HG03025 (cell line): ENCODE measurements at regions not wholly inside any gene's neighbourhood (a gene's known extent, or its start where the extent isn't known, plus 50 kb on each side); places are given as distances from the start of the nearest gene placed in this dataset.
"Not testable (repeated sequence)": the region's sequence is repeated elsewhere in the genome, so short reads cannot be mapped to it uniquely, and the experiment has no call there.

Source experiments
- ATAC-seq: cut with Tn5 transposase; IDR thresholded peaks from one replicate; pipeline ENCODE4 v1.9.1; 2021; ENCODE audit warnings: mild to moderate bottlenecking, moderate library complexity; ENCODE audit not compliant: unreplicated experiment, low FRiP score

GRCh38 chr13:31515427-31515826, 223.9 kb upstream of the RXFP2 start:
- no peak for ATAC-seq

- no peak for ATAC-seq
Observed at GRCh38 chr13:31517599-31517998, 221.7 kb upstream of the RXFP2 start.

GRCh38 chr13:31518645-31519044, 220.7 kb upstream of the RXFP2 start:
- ATAC-seq: no peak

GRCh38 chr13:31521435-31521834, 217.9 kb upstream of the RXFP2 start:
- ATAC-seq: no peak

GRCh38 chr13:31522396-31522795, 216.9 kb upstream of the RXFP2 start:
- ATAC-seq: no peak

GRCh38 chr13:31528176-31528575, 211.2 kb upstream of the RXFP2 start:
- ATAC-seq: no peak

- ATAC-seq: no peak
Observed at GRCh38 chr13:31528758-31529157, 210.6 kb upstream of the RXFP2 start.

GRCh38 chr13:31530922-31531321, 208.4 kb upstream of the RXFP2 start:
- no peak for ATAC-seq

GRCh38 chr13:31537052-31537451, 202.3 kb upstream of the RXFP2 start:
- no peak for ATAC-seq

- no peak for ATAC-seq
Observed at GRCh38 chr13:31538067-31539042, 201.0 kb upstream of the RXFP2 start.

GRCh38 chr13:31540281-31540680, 199.0 kb upstream of the RXFP2 start:
- ATAC-seq: no peak

- ATAC-seq: no peak
Observed at GRCh38 chr13:31543190-31543589, 196.1 kb upstream of the RXFP2 start.

- no peak for ATAC-seq
Observed at GRCh38 chr13:31545616-31546015, 193.7 kb upstream of the RXFP2 start.

GRCh38 chr13:31556376-31556775, 182.9 kb upstream of the RXFP2 start:
- no peak for ATAC-seq

- not testable (repeated sequence) for ATAC-seq
Observed at GRCh38 chr13:31584221-31584620, 155.1 kb upstream of the RXFP2 start.

GRCh38 chr13:31587698-31588266, 151.5 kb upstream of the RXFP2 start:
- no peak for ATAC-seq

GRCh38 chr13:31588316-31588715, 151.0 kb upstream of the RXFP2 start:
- no peak for ATAC-seq

GRCh38 chr13:31588893-31589292, 150.4 kb upstream of the RXFP2 start:
- ATAC-seq: no peak

- ATAC-seq: no peak
Observed at GRCh38 chr13:31591642-31592233, 147.6 kb upstream of the RXFP2 start.

- ATAC-seq: no peak
Observed at GRCh38 chr13:31594056-31594455, 145.3 kb upstream of the RXFP2 start.

GRCh38 chr13:31595563-31595962, 143.8 kb upstream of the RXFP2 start:
- ATAC-seq: no peak
